Ishikawa (cell line): ENCODE measurements at regions not wholly inside any gene's neighbourhood (a gene's known extent, or its start where the extent isn't known, plus 50 kb on each side); places are given as distances from the start of the nearest gene placed in this dataset.

Experiments
- CEBPB ChIP-seq: IDR thresholded peaks from 2 replicates; pipeline ENCODE4 v1.6.1; 2012
- CREB1 ChIP-seq: IDR thresholded peaks from 2 replicates; pipeline ENCODE4 v1.6.1; 2012; ENCODE audit warnings: low read depth
- EP300 ChIP-seq: IDR thresholded peaks from 2 replicates; pipeline ENCODE4 v1.6.1; 2012; ENCODE audit warnings: borderline replicate concordance
- FOXM1 ChIP-seq: IDR thresholded peaks from 2 replicates; pipeline ENCODE4 v1.6.1; 2012; ENCODE audit warnings: low read depth, borderline replicate concordance
- MAX ChIP-seq: IDR thresholded peaks from 2 replicates; pipeline ENCODE4 v1.6.1; 2012
- NFIC ChIP-seq: IDR thresholded peaks from 2 replicates; pipeline ENCODE4 v1.6.1; 2012
- RAD21 ChIP-seq: IDR thresholded peaks from 2 replicates; pipeline ENCODE4 v1.6.1; 2012; ENCODE audit warnings: low read depth
- REST ChIP-seq: IDR thresholded peaks from 2 replicates; pipeline ENCODE4 v1.6.1; 2012; ENCODE audit warnings: low read depth, mild to moderate bottlenecking
- TEAD4 ChIP-seq: IDR thresholded peaks from 2 replicates; pipeline ENCODE4 v1.6.1; 2012
- USF1 ChIP-seq: IDR thresholded peaks from 2 replicates; pipeline ENCODE4 v1.6.1; 2012

GRCh38 chr2:52084759-52085158, 1052.8 kb upstream of the NRXN1 start:
- TF ChIP-seq CREB1 (no peak), EP300 (no peak), TEAD4 (no peak), REST (no peak), NFIC (no peak), MAX (no peak), USF1 (no peak), RAD21 (no peak), FOXM1 (no peak), CEBPB (no peak)
